Mesenchymal stem cell (in vitro differentiated cells and primary cell): ENCODE measurements at regions not wholly inside any gene's neighbourhood (a gene's known extent, or its start where the extent isn't known, plus 50 kb on each side); places are given as distances from the start of the nearest gene placed in this dataset.

ENCODE experiments used
- DNase-seq: peaks from one replicate; pipeline ENCODE4 v3.0.0-alpha.2; 2013
- H2AFZ ChIP-seq: one replicate; pipeline ENCODE4 v1.6.1; 2013; ENCODE audit warnings: low read depth, mild to moderate bottlenecking, control low read depth, inconsistent platforms, low read length, moderate library complexity
- H2AK5ac ChIP-seq: 2 replicates; pipeline ENCODE4 v1.6.1; 2013; ENCODE audit warnings: low read length, moderate library complexity, mild to moderate bottlenecking, inconsistent platforms; ENCODE audit not compliant: severe bottlenecking
- H2BK120ac ChIP-seq: one replicate; pipeline ENCODE4 v1.6.1; 2013; ENCODE audit warnings: low read depth, mild to moderate bottlenecking, inconsistent platforms, low read length, moderate library complexity
- H2BK12ac ChIP-seq, 2 experiments: one replicate each; pipeline ENCODE4 v1.6.1; 2013; ENCODE audit warnings: inconsistent platforms in 2 of 2, low read length in 2 of 2, mild to moderate bottlenecking in 2 of 2, moderate library complexity in 2 of 2, control low read depth in 1 of 2
- H2BK15ac ChIP-seq: one replicate; pipeline ENCODE4 v1.6.1; 2013; ENCODE audit warnings: mild to moderate bottlenecking, low read depth, inconsistent platforms; ENCODE audit not compliant: poor library complexity, severe bottlenecking
- H2BK5ac ChIP-seq: 2 replicates; pipeline ENCODE4 v1.6.1; 2013; ENCODE audit warnings: low read depth, mild to moderate bottlenecking, low read length, control low read depth, inconsistent platforms; ENCODE audit not compliant: poor library complexity, severe bottlenecking
- H3K14ac ChIP-seq, 2 experiments: one replicate each; pipeline ENCODE4 v1.6.1; 2013; ENCODE audit warnings: inconsistent platforms in 2 of 2, low read length in 2 of 2, control low read depth in 1 of 2, mild to moderate bottlenecking in 1 of 2, moderate library complexity in 1 of 2
- H3K18ac ChIP-seq, 2 experiments: one replicate each; pipeline ENCODE4 v1.6.1; 2013; ENCODE audit warnings: inconsistent platforms in 2 of 2, low read length in 2 of 2, control low read depth in 1 of 2, low read depth in 1 of 2, mild to moderate bottlenecking in 1 of 2
- H3K23ac ChIP-seq, 2 experiments: one replicate each; pipeline ENCODE4 v1.6.1; 2013; ENCODE audit warnings: inconsistent platforms in 2 of 2, low read length in 2 of 2, mild to moderate bottlenecking in 2 of 2, moderate library complexity in 2 of 2, control low read depth in 1 of 2
- H3K27ac ChIP-seq: 2 replicates; pipeline ENCODE4 v1.5.1; 2013; ENCODE audit warnings: mild to moderate bottlenecking, moderate library complexity, low read length, control low read depth, inconsistent platforms; ENCODE audit not compliant: poor library complexity, severe bottlenecking
- H3K27me3 ChIP-seq, 2 experiments: 2 replicates each; pipeline versions ENCODE4 v1.6.1 to v1.7.0; 2013; ENCODE audit warnings: low read length in 2 of 2, mild to moderate bottlenecking in 2 of 2, moderate library complexity in 2 of 2, control low read depth in 1 of 2, inconsistent platforms in 1 of 2; ENCODE audit not compliant: control insufficient read depth in 1 of 2, insufficient read depth in 1 of 2
- H3K36me3 ChIP-seq, 2 experiments: 2 replicates each; pipeline versions ENCODE4 v1.6.1 to v1.7.0; 2013; ENCODE audit warnings: low read length in 2 of 2, control low read depth in 1 of 2, inconsistent platforms in 1 of 2, low read depth in 1 of 2, mild to moderate bottlenecking in 1 of 2; ENCODE audit not compliant: insufficient read depth in 2 of 2, control insufficient read depth in 1 of 2
- H3K4ac ChIP-seq, 2 experiments: one replicate each; pipeline ENCODE4 v1.6.1; 2013; ENCODE audit warnings: inconsistent platforms in 2 of 2, low read length in 2 of 2, mild to moderate bottlenecking in 2 of 2, moderate library complexity in 2 of 2, control low read depth in 1 of 2, low read depth in 1 of 2
- H3K4me1 ChIP-seq: 2 replicates; pipeline ENCODE4 v1.6.1; 2013; ENCODE audit warnings: low read depth, low read length, control low read depth; ENCODE audit not compliant: control insufficient read depth, insufficient read depth
- H3K4me2 ChIP-seq: 2 replicates; pipeline ENCODE4 v1.6.1; 2013; ENCODE audit warnings: low read length, mild to moderate bottlenecking, inconsistent platforms; ENCODE audit not compliant: poor library complexity, severe bottlenecking
- H3K4me3 ChIP-seq, 2 experiments: 2 replicates each; pipeline versions ENCODE4 v1.5.1 to v1.7.0; 2013; ENCODE audit warnings: low read length in 2 of 2, mild to moderate bottlenecking in 2 of 2, control low read depth in 1 of 2, low read depth in 1 of 2; ENCODE audit not compliant: insufficient read depth in 1 of 2
- H3K79me1 ChIP-seq: replicated peaks from 2 replicates; pipeline ENCODE4 v1.6.1; 2013; ENCODE audit warnings: mild to moderate bottlenecking, control low read depth, low read length, inconsistent platforms; ENCODE audit not compliant: poor library complexity, severe bottlenecking
- H3K9ac ChIP-seq: 2 replicates; pipeline ENCODE4 v1.7.0; 2013; ENCODE audit warnings: mild to moderate bottlenecking, low read length, moderate library complexity
- H3K9me3 ChIP-seq: 2 replicates; pipeline ENCODE4 v1.7.0; 2013; ENCODE audit warnings: mild to moderate bottlenecking, low read length; ENCODE audit not compliant: control insufficient read depth
- H4K8ac ChIP-seq: one replicate; pipeline ENCODE4 v1.6.1; 2013; ENCODE audit warnings: inconsistent platforms, mild to moderate bottlenecking, low read length, moderate library complexity
- H4K91ac ChIP-seq: one replicate; pipeline ENCODE4 v1.6.1; 2013; ENCODE audit warnings: mild to moderate bottlenecking, low read length, inconsistent platforms
- WGBS: methylation state at CpG from one replicate; pipeline ENCODE4 v1.1.7; 2013; ENCODE audit warnings: mixed read lengths; 5-methylcytosine and 5-hydroxymethylcytosine counted together

GRCh38 chr7:49483142-49483541 is 290.3 kb upstream of the VWC2 start:
- H3K4me3 ChIP-seq = no peak overlapping the region
- H3K9ac ChIP-seq = no peak overlapping the region
- H3K27ac ChIP-seq = no peak overlapping the region
- H4K8ac ChIP-seq = no peak overlapping the region
- no peak overlapping the region for H2AK5ac ChIP-seq
- no peak overlapping the region for H2BK120ac ChIP-seq
- no peak overlapping the region for H3K23ac ChIP-seq
- no peak overlapping the region for H2BK15ac ChIP-seq
- H3K4me1 ChIP-seq = no peaks in the 10 kb centered on the region
- H2BK12ac ChIP-seq = no peak overlapping the region
- H3K27me3 ChIP-seq = no peaks in the 10 kb centered on the region
- WGBS = no CpG with 5 or more reads among the region's 2 CpGs
- H2BK5ac ChIP-seq = no peak overlapping the region
- H3K18ac ChIP-seq = no peak overlapping the region
- H3K36me3 ChIP-seq = no peaks in the 10 kb centered on the region
- no peak overlapping the region for H3K4ac ChIP-seq
- no peaks in the 10 kb centered on the region for H3K9me3 ChIP-seq
- DNase-seq = no peak
- no peak overlapping the region for H4K91ac ChIP-seq
- no peak overlapping the region for H2AFZ ChIP-seq
- no peaks in the 10 kb centered on the region for H3K79me1 ChIP-seq
- no peak overlapping the region for H3K14ac ChIP-seq
- H3K4me2 ChIP-seq = no peak overlapping the region

DNA sequence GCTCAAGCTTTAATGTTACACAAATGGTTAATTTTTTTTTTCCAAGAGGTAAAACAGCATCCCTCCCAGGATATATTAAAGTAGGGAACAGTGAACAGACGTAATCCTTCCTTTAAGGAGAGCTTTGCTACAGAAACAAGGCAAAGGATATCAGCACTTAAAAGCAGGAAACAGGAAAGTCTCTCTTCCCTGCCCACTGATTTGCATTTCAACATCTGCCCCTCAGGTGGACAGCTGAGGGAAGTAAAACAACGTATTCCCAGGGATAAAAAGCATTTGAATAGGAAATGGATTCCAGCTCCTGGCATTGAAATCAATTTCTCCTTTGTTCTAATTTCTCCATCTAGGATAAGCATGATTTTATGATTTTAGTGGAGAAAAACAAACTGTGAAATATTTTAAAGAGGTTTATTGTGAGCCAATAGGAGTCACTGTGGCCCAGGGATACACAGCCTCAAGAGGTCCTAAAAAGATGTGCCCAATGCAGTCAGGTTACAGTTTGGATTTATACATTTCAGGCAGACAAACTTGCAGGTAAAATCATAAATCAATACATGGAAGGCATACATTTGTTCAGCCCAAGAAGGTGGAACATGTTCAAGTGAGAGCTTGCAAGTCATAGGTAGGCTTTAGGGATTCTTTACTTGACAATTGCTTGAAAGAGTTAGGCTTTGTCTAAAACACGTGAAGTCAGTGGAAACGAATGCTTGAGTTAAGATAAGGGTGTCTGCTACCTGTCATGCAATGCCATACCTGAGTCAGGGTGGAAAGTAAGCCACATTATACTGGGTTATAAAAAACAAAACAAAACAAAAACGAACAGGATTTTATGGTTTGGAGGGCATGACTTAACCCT is 286.2 kb upstream of the VWC2 start:
- no peak overlapping the region for H3K23ac ChIP-seq
- no peak overlapping the region for H2BK15ac ChIP-seq
- H3K18ac ChIP-seq = no peak overlapping the region
- no peak overlapping the region for H4K8ac ChIP-seq
- no peak overlapping the region for H2AK5ac ChIP-seq
- H3K36me3 ChIP-seq = no peaks in the 10 kb centered on the region
- no peak overlapping the region for H3K9ac ChIP-seq
- H3K4me3 ChIP-seq = no peak overlapping the region
- H2BK120ac ChIP-seq = no peak overlapping the region
- no peaks in the 10 kb centered on the region for H3K79me1 ChIP-seq
- H3K27ac ChIP-seq = no peak overlapping the region
- no peak overlapping the region for H2AFZ ChIP-seq
- 24% methylated on average over 4 of the region's 5 CpGs for WGBS
- H4K91ac ChIP-seq = no peak overlapping the region
- no peaks in the 10 kb centered on the region for H3K27me3 ChIP-seq
- no peak overlapping the region for H3K4me2 ChIP-seq
- no peaks in the 10 kb centered on the region for H3K9me3 ChIP-seq
- H3K14ac ChIP-seq = no peak overlapping the region
- H2BK5ac ChIP-seq = no peak overlapping the region
- H3K4me1 ChIP-seq = no peaks in the 10 kb centered on the region
- H3K4ac ChIP-seq = no peak overlapping the region
- no peak for DNase-seq
- no peak overlapping the region for H2BK12ac ChIP-seq

DNA sequence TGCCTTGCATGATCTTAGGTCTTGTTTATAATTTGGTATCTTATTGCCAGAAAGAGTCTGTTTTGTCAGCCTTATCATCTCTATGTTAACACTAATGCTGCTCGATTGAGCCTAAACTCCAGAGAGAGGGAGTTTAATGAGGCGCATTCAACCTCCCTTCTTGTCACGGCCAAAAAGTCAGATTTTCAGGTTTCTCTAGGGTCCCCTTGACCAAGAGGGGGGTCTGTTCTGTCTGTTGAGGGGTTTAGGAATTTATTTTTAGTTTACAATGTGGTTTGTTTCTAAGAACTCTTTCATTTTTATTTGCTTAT is 285.7 kb upstream of the VWC2 start:
- WGBS = 89% methylated on average over 3 of the region's 3 CpGs
- H3K4me1 ChIP-seq = no peaks in the 10 kb centered on the region
- H3K18ac ChIP-seq = no peak overlapping the region
- H2AK5ac ChIP-seq = no peak overlapping the region
- no peak overlapping the region for H2BK5ac ChIP-seq
- DNase-seq = no peak
- H3K27ac ChIP-seq = no peak overlapping the region
- no peak overlapping the region for H2AFZ ChIP-seq
- no peak overlapping the region for H3K23ac ChIP-seq
- no peaks in the 10 kb centered on the region for H3K27me3 ChIP-seq
- no peak overlapping the region for H3K4me2 ChIP-seq
- H2BK15ac ChIP-seq = no peak overlapping the region
- no peak overlapping the region for H3K9ac ChIP-seq
- H2BK120ac ChIP-seq = no peak overlapping the region
- H3K4me3 ChIP-seq = no peak overlapping the region
- no peak overlapping the region for H3K4ac ChIP-seq
- no peak overlapping the region for H2BK12ac ChIP-seq
- no peaks in the 10 kb centered on the region for H3K79me1 ChIP-seq
- no peak overlapping the region for H4K8ac ChIP-seq
- H3K36me3 ChIP-seq = no peaks in the 10 kb centered on the region
- H4K91ac ChIP-seq = no peak overlapping the region
- H3K9me3 ChIP-seq = no peaks in the 10 kb centered on the region
- no peak overlapping the region for H3K14ac ChIP-seq

DNA sequence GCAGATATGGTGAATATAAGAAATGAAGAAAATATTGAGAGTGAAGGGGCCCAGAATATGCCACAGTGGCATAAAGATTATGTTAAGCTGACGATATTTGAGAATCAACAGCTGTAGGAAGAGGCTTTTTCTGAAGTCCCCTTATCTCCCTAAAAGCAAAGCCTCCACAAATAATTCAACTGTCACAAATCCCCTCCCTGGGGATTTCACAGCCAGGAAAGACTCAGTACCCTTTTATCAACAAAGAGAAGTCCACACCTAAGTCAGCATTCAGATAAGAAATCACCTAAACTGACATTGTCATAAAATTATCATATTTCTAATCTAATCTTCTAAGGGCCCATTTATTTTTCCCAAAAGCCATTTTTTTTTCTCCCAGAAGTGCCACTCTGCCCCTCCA is 284.9 kb upstream of the VWC2 start:
- no peak overlapping the region for H3K23ac ChIP-seq

More for the DNA sequence above, 284.9 kb upstream of the VWC2 start:
- no peak overlapping the region for H3K4me2 ChIP-seq
- H3K27me3 ChIP-seq = no peaks in the 10 kb centered on the region
- no peak overlapping the region for H2BK15ac ChIP-seq
- no peak overlapping the region for H2BK5ac ChIP-seq
- H3K79me1 ChIP-seq = no peaks in the 10 kb centered on the region
- no peaks in the 10 kb centered on the region for H3K36me3 ChIP-seq
- no peak overlapping the region for H3K4me3 ChIP-seq
- H3K18ac ChIP-seq = no peak overlapping the region
- no peak overlapping the region for H2BK12ac ChIP-seq
- H4K91ac ChIP-seq = no peak overlapping the region
- no peak overlapping the region for H4K8ac ChIP-seq
- H3K4ac ChIP-seq = no peak overlapping the region
- H3K9me3 ChIP-seq = no peaks in the 10 kb centered on the region
- H3K9ac ChIP-seq = no peak overlapping the region
- no peak overlapping the region for H2AK5ac ChIP-seq
- no peak for DNase-seq
- no peak overlapping the region for H2BK120ac ChIP-seq
- H2AFZ ChIP-seq = no peak overlapping the region
- H3K4me1 ChIP-seq = no peaks in the 10 kb centered on the region
- 33% methylated on average over 1 of the region's 1 CpG for WGBS
- H3K27ac ChIP-seq = no peak overlapping the region
- H3K14ac ChIP-seq = no peak overlapping the region
